Effector memory CD8-positive, alpha-beta T cell (primary cell): ENCODE measurements at regions not wholly inside any gene's neighbourhood (a gene's known extent, or its start where the extent isn't known, plus 50 kb on each side); places are given as distances from the start of the nearest gene placed in this dataset.
"Not testable (repeated sequence)": the region's sequence is repeated elsewhere in the genome, so short reads cannot be mapped to it uniquely, and the experiment has no call there.

Experiments
- ATAC-seq: fragments of 150-1000 bp; cut with Tn5 transposase; replicated peaks from 2 replicates; pipeline ENCODE4 v1.10.0; 2021; ENCODE audit warnings: mild to moderate bottlenecking, moderate library complexity
- DNase-seq, 3 experiments: peaks; one replicate each; pipeline ENCODE4 v3.0.0; 2021
- H3K27ac Mint-ChIP-seq, 2 donors: one replicate each; pipeline ENCODE4 v1.8.0; 2022; ENCODE audit warnings: mild to moderate bottlenecking in 2 of 2, mixed read lengths in 2 of 2, moderate library complexity in 2 of 2
- H3K27me3 Mint-ChIP-seq, 2 donors: one replicate each; pipeline ENCODE4 v1.8.0; 2022; ENCODE audit warnings: mixed read lengths in 2 of 2
- H3K36me3 Mint-ChIP-seq: one replicate; pipeline ENCODE4 v1.8.0; 2022; ENCODE audit warnings: mild to moderate bottlenecking, moderate library complexity, mixed read lengths; ENCODE audit not compliant: insufficient read depth
- H3K4me1 Mint-ChIP-seq, 2 donors: one replicate each; pipeline ENCODE4 v1.8.0; 2022; ENCODE audit warnings: low read depth in 2 of 2, mixed read lengths in 2 of 2
- H3K4me3 Mint-ChIP-seq, 2 donors: one replicate each; pipeline ENCODE4 v1.8.0; 2022; ENCODE audit warnings: mild to moderate bottlenecking in 2 of 2, mixed read lengths in 2 of 2, moderate library complexity in 2 of 2
- H3K9me3 Mint-ChIP-seq, 2 donors: one replicate each; pipeline ENCODE4 v1.8.0; 2022; ENCODE audit warnings: mixed read lengths in 2 of 2

- ATAC-seq (no peak), DNase-seq (no peak)
- H3K36me3 Mint-ChIP-seq: no peaks in the 10 kb centered on the region
- H3K27me3 Mint-ChIP-seq: peaks cover under 1 to 11% of the 10 kb centered on the region in 2 donors
- no peak overlapping the region for H3K4me3 Mint-ChIP-seq
- peaks cover under 1 to 6% of the 10 kb centered on the region in 2 donors for H3K9me3 Mint-ChIP-seq
- H3K4me1 Mint-ChIP-seq: no peaks in the 10 kb centered on the region
- no peak overlapping the region for H3K27ac Mint-ChIP-seq
Measured at GRCh38 chr5:14022971-14023370, 78.5 kb upstream of the DNAH5 start.

- H3K9me3 Mint-ChIP-seq, DNase-seq, H3K36me3 Mint-ChIP-seq, H3K4me3 Mint-ChIP-seq, ATAC-seq, H3K27ac Mint-ChIP-seq, H3K4me1 Mint-ChIP-seq: not testable (repeated sequence)
- H3K27me3 Mint-ChIP-seq: peaks cover 8 to 11% of the 10 kb centered on the region in 2 donors
Measured at GRCh38 chr5:14020944-14021343, 76.5 kb upstream of the DNAH5 start.

- Mint-ChIP-seq H3K9me3 (peaks cover 0 to 6% of the 10 kb centered on the region in 2 donors), H3K27ac (no peak overlapping the region)
- no peak for ATAC-seq
Measured at GRCh38 chr5:14019768-14020290, 75.3 kb upstream of the DNAH5 start.

DNA sequence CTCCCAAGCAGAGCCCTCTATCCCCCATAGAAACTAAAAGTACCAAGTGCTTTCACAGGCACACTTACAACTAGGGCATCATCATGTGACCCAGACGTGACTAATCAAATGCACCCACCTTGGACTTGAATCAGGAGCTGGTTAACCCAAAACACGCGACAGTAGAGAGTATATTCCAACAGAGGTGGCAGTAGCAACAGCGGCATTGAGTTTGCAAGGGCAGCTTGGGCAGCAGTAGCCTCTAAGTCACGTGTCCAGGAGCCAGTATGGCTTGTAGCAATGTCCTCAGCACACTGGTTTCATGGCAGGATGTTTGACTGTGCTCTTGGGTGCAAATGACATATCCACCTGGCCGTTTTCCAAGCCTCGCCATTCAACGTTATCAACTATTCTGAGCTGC is 73.4 kb upstream of the DNAH5 start:
- Mint-ChIP-seq H3K9me3 (peaks cover 0 to 3% of the 10 kb centered on the region in 2 donors), H3K27me3 (peaks cover 25 to 29% of the 10 kb centered on the region in 2 donors), H3K36me3 (no peaks in the 10 kb centered on the region), H3K27ac (no peak overlapping the region), H3K4me1 (no peaks in the 10 kb centered on the region), H3K4me3 (no peak overlapping the region)
- no peak for ATAC-seq
- no peak for DNase-seq

More at GRCh38 chr5:14019768-14020290, 75.3 kb upstream of the DNAH5 start:
- Mint-ChIP-seq H3K36me3 (no peaks in the 10 kb centered on the region), H3K27me3 (peaks cover 9 to 12% of the 10 kb centered on the region in 2 donors), H3K4me3 (no peak overlapping the region), H3K4me1 (no peaks in the 10 kb centered on the region)
- no peak for DNase-seq

- H3K4me3 Mint-ChIP-seq: no peak overlapping the region
- no peak for ATAC-seq
Measured at GRCh38 chr5:14016549-14016948, 72.1 kb upstream of the DNAH5 start.

DNA sequence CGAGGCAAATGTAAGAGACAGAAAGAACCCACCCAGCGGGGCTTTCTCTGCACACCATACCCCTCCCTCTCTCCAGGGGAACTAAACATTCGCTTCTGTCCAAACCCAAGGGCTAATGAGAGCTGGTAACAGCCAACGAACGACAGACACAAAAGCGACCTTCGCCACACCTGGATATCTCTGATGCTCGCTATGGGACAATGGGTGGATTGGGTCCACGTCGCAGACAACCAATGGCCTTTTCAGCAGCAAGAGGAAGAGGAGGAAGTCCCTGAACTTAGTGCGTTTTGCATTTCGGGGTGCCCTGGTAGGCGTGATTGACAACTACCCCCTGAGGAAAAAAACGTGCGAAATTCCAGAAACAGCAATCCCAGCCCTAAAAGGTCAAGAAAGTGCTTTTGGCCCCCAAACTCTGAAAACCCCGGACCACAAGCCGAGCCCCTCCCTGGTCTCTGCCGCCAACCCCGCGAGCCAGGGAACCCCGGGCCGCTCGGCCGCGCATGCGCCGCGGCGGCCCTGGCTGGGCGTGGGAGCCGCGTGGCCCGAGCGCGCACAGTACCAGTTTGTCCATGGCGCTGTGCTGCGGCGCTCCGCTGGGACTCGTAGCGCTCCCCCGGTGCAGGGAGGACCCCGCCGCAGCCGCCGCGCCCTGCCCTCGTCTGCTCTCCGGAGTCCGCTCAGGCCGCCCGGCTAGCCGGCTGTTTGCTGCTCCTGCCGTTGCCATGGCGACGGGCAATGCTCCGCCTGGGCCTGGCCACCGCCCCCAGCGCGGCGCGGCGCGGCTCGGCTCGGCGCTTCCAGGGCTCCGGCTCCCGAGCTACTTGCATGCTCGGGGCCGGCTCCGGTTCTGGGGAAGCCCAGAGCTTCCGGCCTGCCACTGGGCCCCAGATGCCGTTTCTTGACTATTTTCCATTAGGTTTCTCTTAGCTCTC is 66.9 kb upstream of the DNAH5 start:
- ATAC-seq: peak; percentile 54
- H3K4me3 Mint-ChIP-seq: peak overlapping the region; percentile 72 to 86
- peaks cover 43 to 50% of the 10 kb centered on the region in 2 donors for H3K27me3 Mint-ChIP-seq
- H3K36me3 Mint-ChIP-seq: no peaks in the 10 kb centered on the region
- no peak overlapping the region for H3K27ac Mint-ChIP-seq
- DNase-seq: peak; percentile 1
- H3K9me3 Mint-ChIP-seq: no peaks in the 10 kb centered on the region
- H3K4me1 Mint-ChIP-seq: peaks cover 4 to 7% of the 10 kb centered on the region in 2 donors

More at GRCh38 chr5:14016549-14016948, 72.1 kb upstream of the DNAH5 start:
- DNase-seq: no peak
- Mint-ChIP-seq H3K36me3 (no peaks in the 10 kb centered on the region), H3K27me3 (peaks cover 31 to 40% of the 10 kb centered on the region in 2 donors), H3K9me3 (peaks cover 0 to 3% of the 10 kb centered on the region in 2 donors), H3K4me1 (peaks cover 4% of the 10 kb centered on the region in 2 donors), H3K27ac (no peak overlapping the region)

- Mint-ChIP-seq H3K9me3 (peaks cover 0 to 8% of the 10 kb centered on the region in 2 donors), H3K4me3 (no peak overlapping the region), H3K36me3 (no peaks in the 10 kb centered on the region), H3K27me3 (peaks cover 39 to 47% of the 10 kb centered on the region in 2 donors), H3K27ac (no peak overlapping the region), H3K4me1 (peaks cover 4 to 7% of the 10 kb centered on the region in 2 donors)
- no peak for ATAC-seq
- no peak for DNase-seq
Measured at GRCh38 chr5:14009575-14009974, 65.1 kb upstream of the DNAH5 start.

GRCh38 chr5:14008819-14009311 is 64.4 kb upstream of the DNAH5 start:
- DNase-seq (no peak), ATAC-seq (no peak)
- no peak overlapping the region for H3K27ac Mint-ChIP-seq
- H3K27me3 Mint-ChIP-seq: peaks cover 32 to 40% of the 10 kb centered on the region in 2 donors
- H3K4me3 Mint-ChIP-seq: no peak overlapping the region
- peaks cover 0 to 9% of the 10 kb centered on the region in 2 donors for H3K9me3 Mint-ChIP-seq
- H3K4me1 Mint-ChIP-seq: peaks cover 4 to 7% of the 10 kb centered on the region in 2 donors
- no peaks in the 10 kb centered on the region for H3K36me3 Mint-ChIP-seq

DNA sequence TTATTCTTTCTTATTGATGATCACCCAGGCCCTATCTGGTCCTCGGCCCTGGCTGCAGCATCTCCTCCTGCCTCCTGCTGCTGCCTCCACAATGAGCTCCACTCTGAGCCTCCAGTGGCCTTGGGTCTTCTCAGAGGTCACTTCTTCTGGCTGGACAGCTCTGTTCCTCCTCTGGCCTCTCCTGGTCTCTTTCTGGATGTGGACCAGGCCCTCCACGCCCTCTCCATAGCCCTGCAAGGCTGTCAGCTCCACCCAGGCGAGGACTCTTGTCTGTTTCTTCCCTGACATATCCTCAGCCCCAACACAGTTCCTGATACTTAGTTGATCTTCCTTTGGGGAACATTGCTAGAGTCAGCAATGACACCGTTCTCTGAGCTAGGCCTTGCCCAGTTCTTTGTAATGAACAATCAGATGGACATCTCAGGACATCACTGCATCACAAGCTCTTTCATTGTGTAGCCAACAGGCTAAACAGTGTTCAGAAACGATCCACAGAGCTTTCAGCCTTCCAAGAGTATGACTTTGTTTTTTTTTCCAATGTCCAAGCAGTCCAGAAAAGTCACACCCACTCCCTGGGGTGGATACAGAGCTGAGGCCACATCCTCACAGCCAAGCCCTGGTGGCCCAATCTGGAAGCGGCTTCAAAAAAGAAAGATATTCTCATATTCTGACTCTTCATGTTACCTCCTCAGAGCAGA is 62.5 kb upstream of the DNAH5 start:
- H3K9me3 Mint-ChIP-seq: peaks cover 0 to 9% of the 10 kb centered on the region in 2 donors

GRCh38 chr5:14004598-14005394 is 60.3 kb upstream of the DNAH5 start:
- H3K4me3 Mint-ChIP-seq: no peak overlapping the region
- no peaks in the 10 kb centered on the region for H3K4me1 Mint-ChIP-seq
- H3K27ac Mint-ChIP-seq: no peak overlapping the region
- H3K36me3 Mint-ChIP-seq: no peaks in the 10 kb centered on the region
- DNase-seq (no peak), ATAC-seq (no peak)
- H3K9me3 Mint-ChIP-seq: peaks cover 0 to 9% of the 10 kb centered on the region in 2 donors
- H3K27me3 Mint-ChIP-seq: peaks cover 13 to 17% of the 10 kb centered on the region in 2 donors

More for the DNA sequence above, 62.5 kb upstream of the DNAH5 start:
- no peak overlapping the region for H3K27ac Mint-ChIP-seq
- ATAC-seq: no peak
- H3K36me3 Mint-ChIP-seq: no peaks in the 10 kb centered on the region
- DNase-seq: no peak
- H3K4me1 Mint-ChIP-seq: peaks cover 3 to 5% of the 10 kb centered on the region in 2 donors
- no peak overlapping the region for H3K4me3 Mint-ChIP-seq
- peaks cover 21 to 27% of the 10 kb centered on the region in 2 donors for H3K27me3 Mint-ChIP-seq

- Mint-ChIP-seq H3K4me1 (no peaks in the 10 kb centered on the region), H3K9me3 (peaks cover 3 to 9% of the 10 kb centered on the region in 2 donors), H3K27me3 (peaks cover 8 to 20% of the 10 kb centered on the region in 2 donors), H3K36me3 (no peaks in the 10 kb centered on the region), H3K4me3 (no peak overlapping the region), H3K27ac (no peak overlapping the region)
- ATAC-seq (no peak), DNase-seq (no peak)
Measured at GRCh38 chr5:14003936-14004335, 59.4 kb upstream of the DNAH5 start.

- Mint-ChIP-seq H3K27ac (no peak overlapping the region), H3K9me3 (peaks cover 3 to 9% of the 10 kb centered on the region in 2 donors), H3K4me1 (no peaks in the 10 kb centered on the region), H3K27me3 (peaks cover 8 to 20% of the 10 kb centered on the region in 2 donors), H3K36me3 (no peaks in the 10 kb centered on the region), H3K4me3 (no peak overlapping the region)
- ATAC-seq (no peak), DNase-seq (no peak)
Measured at GRCh38 chr5:14003513-14003912, 59.0 kb upstream of the DNAH5 start.
